Urinary bladder (tissue), 3 donors: ENCODE measurements at regions not wholly inside any gene's neighbourhood (a gene's known extent, or its start where the extent isn't known, plus 50 kb on each side); places are given as distances from the start of the nearest gene placed in this dataset.
"Not testable (repeated sequence)": the region's sequence is repeated elsewhere in the genome, so short reads cannot be mapped to it uniquely, and the experiment has no call there.

ENCODE experiments used
- DNase-seq: peaks from one replicate; pipeline ENCODE4 v3.0.0-alpha.2; 2015; ENCODE audit errors: extremely low spot score
- H3K27ac ChIP-seq: one replicate; pipeline ENCODE4 v1.5.1; 2013; ENCODE audit warnings: low read depth, mild to moderate bottlenecking, moderate library complexity
- H3K36me3 ChIP-seq: one replicate; pipeline ENCODE4 v1.6.1; 2013; ENCODE audit warnings: mild to moderate bottlenecking, moderate library complexity; ENCODE audit not compliant: insufficient read depth
- H3K4me1 ChIP-seq: one replicate; pipeline ENCODE4 v1.6.1; 2013; ENCODE audit warnings: mild to moderate bottlenecking, moderate library complexity; ENCODE audit not compliant: insufficient read depth
- H3K4me3 ChIP-seq: one replicate; pipeline ENCODE4 v1.5.1; 2013; ENCODE audit warnings: low read depth, low read length
- WGBS: extraction: QIAGEN DNeasy Blood & Tissue Kit; methylation state at CpG from one replicate; pipeline ENCODE4 v1.1.7; 2013; 5-methylcytosine and 5-hydroxymethylcytosine counted together
- donor health status: healthy with polysubstance abuse.
- donor health status: healthy.

GRCh38 chr18:34509163-34509562, 200.9 kb upstream of the DTNA start:
- no peaks in the 10 kb centered on the region for H3K4me1 ChIP-seq
- no peaks in the 10 kb centered on the region for H3K36me3 ChIP-seq
- H3K27ac ChIP-seq = no peak overlapping the region
- DNase-seq = no peak
- WGBS = 55% methylated on average over 1 of the region's 1 CpG
- no peak overlapping the region for H3K4me3 ChIP-seq

GRCh38 chr18:34509879-34510586, 200.1 kb upstream of the DTNA start:
- no peak overlapping the region for H3K4me3 ChIP-seq
- H3K36me3 ChIP-seq = no peaks in the 10 kb centered on the region
- no peak overlapping the region for H3K27ac ChIP-seq
- H3K4me1 ChIP-seq = no peaks in the 10 kb centered on the region
- no peak for DNase-seq
- WGBS = 86% methylated on average over 7 of the region's 7 CpGs

- 55% methylated on average over 1 of the region's 1 CpG for WGBS
- DNase-seq = no peak
- Histone ChIP-seq H3K4me1 (no peaks in the 10 kb centered on the region), H3K4me3 (no peak overlapping the region), H3K27ac (no peak overlapping the region), H3K36me3 (no peaks in the 10 kb centered on the region)
Observed at GRCh38 chr18:34510926-34511325, 199.2 kb upstream of the DTNA start.

DNA sequence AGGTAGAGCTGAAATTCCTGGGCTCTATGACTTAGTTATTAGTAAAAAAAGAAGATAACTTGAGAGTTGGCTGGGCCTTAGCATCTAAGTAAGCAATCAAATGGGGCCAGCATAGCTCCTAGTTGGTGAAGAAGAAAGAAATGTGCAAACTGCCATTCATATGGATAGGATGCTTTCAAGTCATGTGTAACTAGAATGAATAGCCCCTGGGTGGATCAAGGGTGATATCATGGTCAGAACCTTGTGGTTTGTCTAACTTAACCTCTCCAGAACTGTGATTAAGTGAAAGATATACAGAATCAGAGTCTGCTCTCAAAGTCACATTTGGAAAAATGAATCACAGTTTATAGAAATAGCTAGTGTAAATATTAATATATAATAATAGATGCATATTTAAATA, 198.7 kb upstream of the DTNA start:
- no peak for DNase-seq

DNA sequence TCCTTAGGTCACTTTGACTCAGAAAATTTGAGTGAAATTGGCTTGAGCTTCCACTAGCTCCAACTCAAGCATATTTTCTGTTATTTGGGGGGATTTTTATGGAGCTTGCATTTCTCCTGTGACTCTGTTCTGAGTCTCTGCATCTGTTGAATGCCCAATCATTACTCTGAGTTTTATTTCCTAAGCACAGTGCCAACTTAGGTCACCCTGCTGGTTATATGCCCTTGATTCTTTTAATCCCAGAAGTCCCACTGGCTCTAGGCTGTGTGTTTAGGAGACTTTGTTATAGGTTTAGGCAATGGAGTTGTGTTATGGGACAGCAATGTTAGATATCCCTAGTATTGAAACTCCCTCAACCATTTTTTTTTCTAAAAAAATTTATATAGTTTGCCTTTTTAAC, 198.2 kb upstream of the DTNA start:
- H3K27ac ChIP-seq = no peak overlapping the region
- no peaks in the 10 kb centered on the region for H3K36me3 ChIP-seq
- H3K4me3 ChIP-seq = no peak overlapping the region
- H3K4me1 ChIP-seq = no peaks in the 10 kb centered on the region
- DNase-seq = no peak

More for the DNA sequence above, 198.7 kb upstream of the DTNA start:
- no peaks in the 10 kb centered on the region for H3K36me3 ChIP-seq
- no peaks in the 10 kb centered on the region for H3K4me1 ChIP-seq
- no peak overlapping the region for H3K27ac ChIP-seq
- no peak overlapping the region for H3K4me3 ChIP-seq

DNA sequence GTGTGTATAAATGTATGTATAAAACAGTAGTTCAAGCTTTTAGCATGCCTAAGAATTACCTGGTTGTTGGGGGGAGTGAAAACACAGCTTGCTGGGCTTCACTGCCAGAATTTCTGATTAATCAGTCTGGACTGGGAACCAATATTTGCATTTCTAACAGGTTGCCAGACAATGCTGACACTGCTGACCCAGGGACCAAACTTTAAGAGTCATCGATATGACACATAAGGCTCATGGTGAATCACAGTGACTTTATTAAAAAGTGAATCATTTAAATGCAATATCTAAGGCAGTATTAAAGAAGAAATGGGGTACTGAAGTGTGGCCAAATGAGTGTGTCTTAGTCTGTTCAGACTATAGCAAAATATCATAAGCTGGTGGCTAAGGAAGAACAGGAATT, 195.9 kb upstream of the DTNA start:
- no peak overlapping the region for H3K27ac ChIP-seq
- no peak overlapping the region for H3K4me3 ChIP-seq
- H3K36me3 ChIP-seq = no peaks in the 10 kb centered on the region
- no peak for DNase-seq
- H3K4me1 ChIP-seq = no peaks in the 10 kb centered on the region
- WGBS = 99% methylated on average over 1 of the region's 1 CpG

DNA sequence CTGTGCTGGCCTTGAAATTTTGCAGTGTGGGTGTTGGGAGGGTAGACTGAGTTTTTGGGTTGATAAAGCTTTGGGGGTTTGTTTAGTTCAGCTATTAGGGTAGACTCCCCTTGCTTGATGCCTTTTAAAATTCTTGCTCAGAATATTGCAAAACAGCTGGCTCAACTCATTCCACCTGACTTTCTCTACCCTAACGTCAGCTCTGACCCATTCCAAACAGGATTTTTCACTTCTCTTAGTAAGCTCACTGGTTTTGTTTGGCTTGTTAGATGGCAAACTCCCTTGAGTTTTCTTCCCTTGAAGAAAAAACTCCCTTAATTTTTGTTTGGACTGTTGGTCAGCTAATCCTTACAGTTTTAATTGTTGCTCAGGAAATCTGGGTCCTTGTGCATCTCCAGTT, 195.1 kb upstream of the DTNA start:
- 46% methylated on average over 1 of the region's 1 CpG for WGBS
- Histone ChIP-seq H3K4me1 (no peaks in the 10 kb centered on the region), H3K4me3 (no peak overlapping the region), H3K27ac (no peak overlapping the region), H3K36me3 (no peaks in the 10 kb centered on the region)
- DNase-seq = no peak

DNA sequence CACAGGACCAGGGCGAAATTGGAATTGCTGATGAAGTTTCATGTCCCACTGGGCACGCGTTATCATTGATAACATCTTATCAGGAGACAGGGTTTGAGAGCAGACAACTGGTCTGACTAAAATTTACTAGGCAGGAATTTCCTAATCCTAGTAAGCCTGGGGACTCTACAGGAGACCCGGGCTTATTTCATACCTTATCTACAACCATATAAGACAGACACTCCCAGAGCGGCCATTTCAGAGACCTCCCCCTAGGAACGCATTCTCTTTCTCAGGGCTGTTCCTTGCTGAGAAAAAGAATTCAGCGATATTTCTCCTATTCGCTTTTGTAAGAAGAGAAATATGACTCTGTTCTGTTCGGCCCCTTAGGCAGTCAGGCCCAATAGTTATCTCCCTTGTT, 193.7 kb upstream of the DTNA start:
- not testable (repeated sequence) for H3K4me3 ChIP-seq, H3K27ac ChIP-seq, H3K4me1 ChIP-seq, DNase-seq, H3K36me3 ChIP-seq
- 84% methylated on average over 9 of the region's 9 CpGs for WGBS

DNA sequence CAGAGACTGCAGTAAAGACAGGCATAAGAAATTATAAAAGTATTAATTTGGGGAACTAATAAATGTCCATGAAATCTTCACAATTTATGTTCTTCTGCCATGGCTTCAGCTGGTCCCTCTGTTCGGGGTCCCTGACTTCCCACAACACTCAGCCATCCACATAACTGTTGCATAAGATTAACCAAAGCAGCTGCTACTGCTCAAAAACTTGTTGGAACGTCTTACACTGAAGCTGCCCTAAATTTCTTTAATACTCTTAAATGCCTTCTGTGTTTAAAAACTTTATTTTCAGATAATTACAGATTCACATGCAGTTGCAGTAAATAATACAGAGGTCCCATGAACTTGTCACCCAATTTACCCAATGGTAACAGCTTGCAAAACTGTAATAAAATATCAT, 193.1 kb upstream of the DTNA start:
- not testable (repeated sequence) for DNase-seq, H3K4me3 ChIP-seq, H3K27ac ChIP-seq, H3K36me3 ChIP-seq, H3K4me1 ChIP-seq
- WGBS = 71% methylated on average over 2 of the region's 2 CpGs

GRCh38 chr18:34521040-34521439, 189.1 kb upstream of the DTNA start:
- Histone ChIP-seq H3K36me3 (no peaks in the 10 kb centered on the region), H3K4me1 (peaks cover 3% of the 10 kb centered on the region), H3K4me3 (no peak overlapping the region), H3K27ac (no peak overlapping the region)
- DNase-seq = no peak
- WGBS = 87% methylated on average over 2 of the region's 2 CpGs

- H3K36me3 ChIP-seq = no peaks in the 10 kb centered on the region
- no peak overlapping the region for H3K27ac ChIP-seq
- no peak for DNase-seq
- peaks cover 3% of the 10 kb centered on the region for H3K4me1 ChIP-seq
- no peak overlapping the region for H3K4me3 ChIP-seq
- 53% methylated on average over 3 of the region's 3 CpGs for WGBS
Observed at GRCh38 chr18:34522603-34523002, 187.5 kb upstream of the DTNA start.

GRCh38 chr18:34525244-34525643, 184.9 kb upstream of the DTNA start:
- 69% methylated on average over 2 of the region's 2 CpGs for WGBS
- no peak overlapping the region for H3K27ac ChIP-seq

DNA sequence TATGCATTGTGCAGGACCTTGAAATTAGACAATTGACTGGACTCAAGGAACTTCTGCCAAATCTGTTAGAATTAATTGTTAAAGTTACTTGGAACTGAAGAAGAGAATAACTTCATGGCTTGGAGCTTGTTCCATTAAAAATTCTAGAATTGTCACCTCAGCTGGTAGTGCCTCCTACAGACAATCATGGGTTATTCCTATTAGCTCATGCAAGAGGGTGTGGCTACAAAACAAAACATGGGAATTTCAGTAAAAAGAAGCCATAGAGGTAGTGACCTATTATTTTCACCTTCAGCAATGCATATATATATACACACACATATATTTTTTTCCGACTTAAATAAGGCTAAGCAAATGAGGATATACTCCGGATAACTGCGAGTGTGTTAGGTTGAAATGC, 181.9 kb upstream of the DTNA start:
- 95% methylated on average over 3 of the region's 3 CpGs for WGBS
- Histone ChIP-seq H3K4me1 (no peaks in the 10 kb centered on the region), H3K36me3 (no peaks in the 10 kb centered on the region), H3K4me3 (no peak overlapping the region), H3K27ac (no peak overlapping the region)
- no peak for DNase-seq

More at GRCh38 chr18:34525244-34525643, 184.9 kb upstream of the DTNA start:
- Histone ChIP-seq H3K4me3 (no peak overlapping the region), H3K36me3 (no peaks in the 10 kb centered on the region), H3K4me1 (peaks cover 3% of the 10 kb centered on the region)
- DNase-seq = no peak

DNA sequence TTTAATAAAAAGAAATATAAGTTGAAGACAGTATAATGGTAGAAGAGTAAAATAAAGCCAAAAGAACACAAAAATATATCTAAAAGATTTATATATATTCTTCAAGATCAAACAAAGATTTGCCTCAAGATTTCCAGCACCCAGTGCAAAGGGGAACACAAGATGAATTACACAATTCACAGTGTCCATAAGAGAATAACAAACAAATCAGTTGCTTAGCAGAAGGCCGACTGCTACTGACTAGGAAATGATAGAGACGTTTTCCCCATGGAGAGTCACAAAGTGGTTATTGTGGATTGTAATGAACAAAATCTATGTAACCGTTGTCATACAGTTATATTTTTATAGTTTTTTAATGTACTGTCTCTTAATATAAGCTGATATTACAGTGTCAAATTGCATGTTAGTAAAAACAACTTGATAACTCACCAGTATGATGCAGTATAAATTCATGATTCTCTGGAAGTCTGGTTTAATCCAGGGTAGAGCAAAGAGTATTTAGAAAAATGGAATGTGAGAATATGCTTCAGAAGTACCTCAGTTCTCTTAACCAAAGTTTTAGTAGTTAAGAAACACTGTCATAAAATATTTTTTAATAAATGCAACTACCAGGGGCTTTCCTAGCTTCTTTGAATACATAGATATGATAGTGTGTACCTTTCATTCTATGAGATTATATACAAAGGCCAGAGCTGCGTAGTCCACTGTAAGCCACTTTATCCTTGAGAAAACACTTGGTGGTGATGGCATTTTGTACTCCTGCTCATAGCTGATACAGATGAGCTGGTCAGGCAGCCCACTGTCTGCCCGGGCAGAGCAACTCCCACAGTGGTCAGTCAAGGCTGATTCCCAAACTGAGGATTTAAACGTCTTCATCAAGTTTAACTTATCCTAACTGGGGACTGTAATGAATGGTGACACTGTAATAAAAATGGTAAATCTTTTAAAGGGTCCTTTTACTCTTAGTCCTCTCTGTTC, 180.5 kb upstream of the DTNA start:
- Histone ChIP-seq H3K27ac (no peak overlapping the region), H3K4me3 (no peak overlapping the region), H3K4me1 (no peaks in the 10 kb centered on the region), H3K36me3 (no peaks in the 10 kb centered on the region)
- DNase-seq = no peak
- WGBS = 58% methylated on average over 6 of the region's 6 CpGs
